WERI-Rb-1 (cell line): ENCODE measurements at regions not wholly inside any gene's neighbourhood (a gene's known extent, or its start where the extent isn't known, plus 50 kb on each side); places are given as distances from the start of the nearest gene placed in this dataset.

Experiments used
- DNase-seq: peaks from one replicate; pipeline ENCODE4 v3.0.0-alpha.2; 2020
- H3K27ac ChIP-seq: fragments of 250-450 bp; sonication (Bioruptor Pico); 2 replicates; pipeline ENCODE4 v1.5.1; 2020; ENCODE audit warnings: mild to moderate bottlenecking, moderate library complexity
- H3K27me3 ChIP-seq: fragments of 250-450 bp; sonication (Bioruptor Pico); 2 replicates; pipeline ENCODE4 v1.5.1; 2021; ENCODE audit warnings: mild to moderate bottlenecking, low read depth, moderate library complexity; ENCODE audit not compliant: insufficient read depth, severe bottlenecking
- H3K36me3 ChIP-seq: fragments of 250-450 bp; sonication (Bioruptor Pico); 2 replicates; pipeline ENCODE4 v1.5.1; 2020; ENCODE audit warnings: mild to moderate bottlenecking, moderate library complexity
- H3K4me3 ChIP-seq: 2 replicates; pipeline ENCODE4 v1.5.1; 2011; ENCODE audit warnings: low read depth, mild to moderate bottlenecking, control low read depth, low read length
- H3K9me3 ChIP-seq: fragments of 250-450 bp; sonication (Bioruptor Pico); 2 replicates; pipeline ENCODE4 v1.5.1; 2021; ENCODE audit warnings: mild to moderate bottlenecking, moderate library complexity; ENCODE audit not compliant: severe bottlenecking
- CTCF ChIP-seq: IDR thresholded peaks from 2 replicates; pipeline ENCODE4 v1.5.1; 2011; ENCODE audit warnings: low read depth, mild to moderate bottlenecking, control low read depth, inconsistent platforms, low read length

- Histone ChIP-seq H3K9me3 (no peaks in the 10 kb centered on the region), H3K36me3 (no peaks in the 10 kb centered on the region), H3K27ac (no peak overlapping the region), H3K4me3 (no peak overlapping the region), H3K27me3 (no peaks in the 10 kb centered on the region)
- no peak for TF ChIP-seq CTCF
- no peak for DNase-seq
Measured at GRCh38 chr3:66809595-66809958, 188.5 kb upstream of the KBTBD8 start.

- DNase-seq: no peak
- no peak for TF ChIP-seq CTCF
Measured at GRCh38 chr3:66812136-66812535, 186.0 kb upstream of the KBTBD8 start.

DNA sequence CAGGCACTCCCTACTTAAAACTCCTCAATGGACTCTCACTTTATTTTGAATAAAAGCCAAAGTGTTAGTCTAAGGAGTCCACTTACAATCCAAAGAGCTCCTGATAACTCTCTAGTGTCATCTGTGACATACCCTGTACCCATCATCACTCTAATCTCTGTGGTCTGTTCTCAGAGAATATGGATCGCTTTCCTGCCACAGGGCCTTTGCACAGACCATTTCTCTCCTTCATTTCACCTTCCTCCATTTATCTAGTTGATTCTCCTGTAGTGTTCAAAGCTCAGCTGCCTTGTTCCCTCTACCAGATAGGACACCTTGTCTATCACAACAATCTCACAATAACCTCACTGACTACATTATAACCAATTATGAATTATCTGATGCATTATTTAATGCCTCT lies 185.4 kb upstream of the KBTBD8 start:
- H3K27ac ChIP-seq: no peak overlapping the region
- no peaks in the 10 kb centered on the region for H3K27me3 ChIP-seq
- no peak for TF ChIP-seq CTCF
- DNase-seq: no peak
- no peaks in the 10 kb centered on the region for H3K36me3 ChIP-seq
- no peak overlapping the region for H3K4me3 ChIP-seq
- no peaks in the 10 kb centered on the region for H3K9me3 ChIP-seq

More at GRCh38 chr3:66812136-66812535, 186.0 kb upstream of the KBTBD8 start:
- no peak overlapping the region for H3K4me3 ChIP-seq
- H3K36me3 ChIP-seq: no peaks in the 10 kb centered on the region
- no peak overlapping the region for H3K27ac ChIP-seq
- no peaks in the 10 kb centered on the region for H3K9me3 ChIP-seq
- no peaks in the 10 kb centered on the region for H3K27me3 ChIP-seq

DNA sequence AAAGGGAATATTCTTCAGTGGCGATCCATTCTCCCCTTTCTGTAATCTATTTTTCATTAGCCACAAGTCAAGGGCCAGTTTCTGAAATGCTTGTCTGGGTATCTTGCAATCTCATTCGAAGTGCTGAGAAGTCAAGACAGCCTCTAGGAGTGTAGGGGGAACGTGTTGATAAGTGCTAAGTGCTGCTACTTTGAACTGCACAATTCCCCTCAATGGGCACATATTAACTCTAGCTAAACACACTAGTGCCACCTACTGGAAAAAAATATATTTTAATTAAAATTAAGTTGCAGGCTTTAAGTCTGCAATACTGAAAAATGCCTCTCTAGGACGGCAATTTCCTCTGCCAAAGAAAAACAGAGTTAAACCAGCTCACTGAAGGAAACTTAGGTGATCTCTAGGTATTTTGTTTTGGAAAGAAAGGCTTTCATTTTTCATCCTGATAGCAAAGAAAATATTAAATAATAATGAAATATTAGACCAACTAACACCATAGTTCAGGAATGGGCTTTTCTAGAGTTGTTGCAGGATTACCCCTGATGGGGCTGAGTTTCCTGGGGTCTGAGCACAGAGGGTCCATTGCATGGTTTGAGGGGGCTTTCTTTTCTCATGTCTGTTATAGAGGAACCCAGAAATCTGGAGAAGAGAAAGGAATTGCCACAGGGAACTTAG lies 181.9 kb upstream of the KBTBD8 start:
- peak; percentile 29; the same call in 1 of the 2 replicates for TF ChIP-seq CTCF
- Histone ChIP-seq H3K27ac (no peak overlapping the region), H3K27me3 (no peaks in the 10 kb centered on the region), H3K36me3 (no peaks in the 10 kb centered on the region), H3K4me3 (no peak overlapping the region), H3K9me3 (no peaks in the 10 kb centered on the region)
- DNase-seq: no peak

DNA sequence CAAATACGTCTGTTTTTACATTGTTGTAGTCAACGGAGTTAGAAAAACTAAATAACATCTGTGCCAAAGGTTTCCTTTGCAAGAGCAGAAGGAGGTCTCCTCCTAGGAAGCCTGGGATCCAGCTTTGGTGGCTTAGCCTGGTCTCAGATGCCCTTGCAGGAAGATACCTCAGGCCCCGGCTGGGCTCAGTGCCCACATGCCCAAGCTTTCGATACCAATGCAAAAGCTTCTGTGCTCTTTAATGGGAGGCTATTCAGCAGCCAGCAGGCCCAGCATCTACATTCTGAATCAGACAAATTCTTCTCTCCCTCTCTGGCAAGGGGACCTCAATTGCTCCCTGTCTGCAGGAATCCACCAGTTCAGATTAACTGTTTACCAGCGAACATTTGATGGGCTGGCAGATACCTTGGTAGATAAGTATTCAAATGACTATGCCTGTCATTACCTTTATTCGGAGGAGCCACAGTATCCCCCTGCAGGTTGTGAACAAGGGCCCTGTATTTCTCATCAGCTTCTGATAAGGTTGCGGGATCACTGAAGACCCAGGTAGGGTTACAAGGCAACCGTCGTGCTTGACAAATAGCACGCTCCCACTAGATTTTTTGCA lies 180.1 kb upstream of the KBTBD8 start:
- Histone ChIP-seq H3K4me3 (no peak overlapping the region), H3K27ac (no peak overlapping the region), H3K27me3 (no peaks in the 10 kb centered on the region), H3K36me3 (no peaks in the 10 kb centered on the region), H3K9me3 (no peaks in the 10 kb centered on the region)
- no peak for TF ChIP-seq CTCF
- DNase-seq: no peak
